Neural progenitor cell (in vitro differentiated cells): ENCODE measurements at regions not wholly inside any gene's neighbourhood (a gene's known extent, or its start where the extent isn't known, plus 50 kb on each side); places are given as distances from the start of the nearest gene placed in this dataset.

Experiments used
- DNase-seq: peaks from one replicate; pipeline ENCODE4 v3.0.0-alpha.2; 2016; ENCODE audit warnings: low spot score
- H2AFZ ChIP-seq: fragments of 200-600 bp; sonication (generic); replicated peaks from 2 replicates; pipeline ENCODE4 v1.6.1; 2016; ENCODE audit warnings: antibody characterized with exemption
- H3F3A ChIP-seq: fragments of 200-600 bp; sonication (generic); 2 replicates; pipeline ENCODE4 v1.6.1; 2016; ENCODE audit warnings: antibody characterized with exemption, low read depth
- H3K27ac ChIP-seq: fragments of 200-600 bp; sonication (generic); 2 replicates; pipeline ENCODE4 v1.5.1; 2016; ENCODE audit warnings: mild to moderate bottlenecking
- H3K27me3 ChIP-seq: fragments of 200-600 bp; sonication (generic); 2 replicates; pipeline ENCODE4 v1.6.1; 2016; ENCODE audit warnings: mild to moderate bottlenecking, moderate library complexity
- H3K36me3 ChIP-seq: fragments of 200-600 bp; sonication (generic); 2 replicates; pipeline ENCODE4 v1.5.1; 2016
- H3K4me1 ChIP-seq: fragments of 200-600 bp; sonication (generic); 2 replicates; pipeline ENCODE4 v1.6.1; 2016; ENCODE audit warnings: mixed run types
- H3K4me2 ChIP-seq: fragments of 200-600 bp; sonication (generic); 2 replicates; pipeline ENCODE4 v1.6.1; 2016
- H3K4me3 ChIP-seq: fragments of 200-600 bp; sonication (generic); 2 replicates; pipeline ENCODE4 v1.5.1; 2016
- H3K79me2 ChIP-seq: fragments of 200-600 bp; sonication (generic); 2 replicates; pipeline ENCODE4 v1.6.1; 2016; ENCODE audit warnings: low read depth
- H3K9ac ChIP-seq: fragments of 200-600 bp; sonication (generic); 2 replicates; pipeline ENCODE4 v1.6.1; 2016
- H3K9me3 ChIP-seq: fragments of 200-600 bp; sonication (generic); 2 replicates; pipeline ENCODE4 v1.5.1; 2016; ENCODE audit warnings: low read depth
- H4K20me1 ChIP-seq: fragments of 200-600 bp; sonication (generic); 2 replicates; pipeline ENCODE4 v1.6.1; 2016; ENCODE audit warnings: low read depth
- H3K27ac Mint-ChIP-seq: 3 replicates; pipeline ENCODE4 v1.8.0; 2021; ENCODE audit warnings: mixed read lengths
- H3K27me3 Mint-ChIP-seq: 2 replicates; pipeline ENCODE4 v1.8.0; 2022; ENCODE audit warnings: low read depth, mild to moderate bottlenecking, inconsistent platforms, moderate library complexity, mixed read lengths; ENCODE audit not compliant: insufficient read depth
- H3K36me3 Mint-ChIP-seq: 3 replicates; pipeline ENCODE4 v1.8.0; 2021; ENCODE audit warnings: mixed read lengths
- H3K4me1 Mint-ChIP-seq: 3 replicates; pipeline ENCODE4 v1.8.0; 2021; ENCODE audit warnings: mixed read lengths
- H3K4me3 Mint-ChIP-seq: 3 replicates; pipeline ENCODE4 v1.8.0; 2021; ENCODE audit warnings: mild to moderate bottlenecking, moderate library complexity, mixed read lengths
- H3K9me3 Mint-ChIP-seq: 3 replicates; pipeline ENCODE4 v1.8.0; 2020; ENCODE audit warnings: mixed read lengths
- CTCF ChIP-seq: fragments of 200-600 bp; sonication (generic); IDR thresholded peaks from 2 replicates; pipeline ENCODE4 v1.5.1; 2017; ENCODE audit warnings: antibody characterized with exemption, mild to moderate bottlenecking
- EZH2 ChIP-seq: fragments of 200-600 bp; sonication (generic); IDR thresholded peaks from 2 replicates; pipeline ENCODE4 v1.6.1; 2017; ENCODE audit warnings: antibody characterized with exemption, mild to moderate bottlenecking, moderate library complexity
- EZH2phosphoT487 ChIP-seq: fragments of 200-600 bp; sonication (generic); IDR thresholded peaks from 2 replicates; pipeline ENCODE4 v1.6.1; 2017; ENCODE audit warnings: antibody characterized with exemption

GRCh38 chr12:18857656-18858055, 119.7 kb downstream of the CAPZA3 start:
- Mint-ChIP-seq H3K4me1 (peaks cover 6% of the 10 kb centered on the region), H3K27me3 (no peaks in the 10 kb centered on the region), H3K27ac (no peak overlapping the region), H3K4me3 (no peak overlapping the region), H3K36me3 (peaks cover 2% of the 10 kb centered on the region), H3K9me3 (no peaks in the 10 kb centered on the region)
- H3K4me3 ChIP-seq, result no peak overlapping the region
- no peaks in the 10 kb centered on the region for H3K36me3 ChIP-seq
- H3K4me2 ChIP-seq, result no peak overlapping the region
- peaks cover 22% of the 10 kb centered on the region for H3K4me1 ChIP-seq
- H3K27me3 ChIP-seq, result no peaks in the 10 kb centered on the region
- no peak overlapping the region for H3K27ac ChIP-seq
- no peaks in the 10 kb centered on the region for H4K20me1 ChIP-seq
- no peak overlapping the region for H2AFZ ChIP-seq
- peaks cover 7% of the 10 kb centered on the region for H3K9me3 ChIP-seq
- H3K9ac ChIP-seq, result no peak overlapping the region
- no peak for DNase-seq
- no peaks in the 10 kb centered on the region for H3K79me2 ChIP-seq
- peaks cover 4% of the 10 kb centered on the region for H3F3A ChIP-seq
- TF ChIP-seq EZH2phosphoT487 (no peak), EZH2 (no peak), CTCF (no peak)

GRCh38 chr12:18859400-18859799, 121.5 kb downstream of the CAPZA3 start:
- H3K4me1 Mint-ChIP-seq, result peaks cover 5% of the 10 kb centered on the region
- Histone ChIP-seq H4K20me1 (no peaks in the 10 kb centered on the region), H3K27me3 (no peaks in the 10 kb centered on the region), H3K4me3 (no peak overlapping the region), H3K36me3 (no peaks in the 10 kb centered on the region), H3K9ac (no peak overlapping the region), H3K4me1 (peaks cover 22% of the 10 kb centered on the region), H3K9me3 (peaks cover 7% of the 10 kb centered on the region), H3K27ac (no peak overlapping the region), H3K79me2 (no peaks in the 10 kb centered on the region), H3K4me2 (no peak overlapping the region), H2AFZ (peak overlapping the region; percentile 70), H3F3A (peaks cover 4% of the 10 kb centered on the region)
- H3K27ac Mint-ChIP-seq, result no peak overlapping the region
- H3K36me3 Mint-ChIP-seq, result peaks cover 3% of the 10 kb centered on the region
- no peaks in the 10 kb centered on the region for H3K9me3 Mint-ChIP-seq
- H3K27me3 Mint-ChIP-seq, result no peaks in the 10 kb centered on the region
- DNase-seq, result no peak
- H3K4me3 Mint-ChIP-seq, result no peak overlapping the region
- TF ChIP-seq EZH2phosphoT487 (no peak), EZH2 (no peak), CTCF (no peak)

GRCh38 chr12:18861287-18861858, 123.5 kb downstream of the CAPZA3 start:
- Histone ChIP-seq H4K20me1 (no peaks in the 10 kb centered on the region), H3F3A (peaks cover 4% of the 10 kb centered on the region), H3K27me3 (no peaks in the 10 kb centered on the region), H3K9me3 (peaks cover 7% of the 10 kb centered on the region), H3K4me3 (no peak overlapping the region), H3K4me1 (peaks cover 22% of the 10 kb centered on the region), H3K27ac (no peak overlapping the region), H3K9ac (no peak overlapping the region), H2AFZ (no peak overlapping the region), H3K79me2 (no peaks in the 10 kb centered on the region), H3K4me2 (no peak overlapping the region), H3K36me3 (no peaks in the 10 kb centered on the region)
- DNase-seq, result no peak
- Mint-ChIP-seq H3K9me3 (no peaks in the 10 kb centered on the region), H3K4me1 (peaks cover 9% of the 10 kb centered on the region), H3K27ac (no peak overlapping the region), H3K27me3 (no peaks in the 10 kb centered on the region), H3K36me3 (peaks cover 3% of the 10 kb centered on the region), H3K4me3 (no peak overlapping the region)
- TF ChIP-seq EZH2 (no peak), EZH2phosphoT487 (no peak), CTCF (peak; percentile 45)
